Pancreas (tissue), 10 donors: ENCODE measurements at regions not wholly inside any gene's neighbourhood (a gene's known extent, or its start where the extent isn't known, plus 50 kb on each side); places are given as distances from the start of the nearest gene placed in this dataset.

Experiments
- ATAC-seq, 4 donors: fragments of 200-7000 bp; cut with Tn5 transposase; one replicate each; pipeline versions ENCODE4 v1.8.0 to v1.9.1; 2020; ENCODE audit warnings: mild to moderate bottlenecking in 4 of 4, moderate library complexity in 4 of 4
- DNase-seq, 6 donors: peaks; one replicate each; pipeline ENCODE4 v3.0.0-alpha.2; 2020
- FAIRE-seq: peaks from 2 replicates; lab custom pipeline; 2012; peaks lifted over from hg19 to GRCh38; lab: Jason Lieb, UNC
- H3K27ac ChIP-seq, 4 donors: fragments of 200-600 bp; sonication (generic); 1 replicate in 3 of 4; 2 replicates in 1 of 4; pipeline versions ENCODE4 v1.5.0 to v1.8.0; 2020
- H3K27me3 ChIP-seq, 4 donors: fragments of 200-600 bp; one replicate each; pipeline ENCODE4 v1.8.0; 2021
- H3K36me3 ChIP-seq, 3 donors: fragments of 200-600 bp; sonication (generic) in 1 of 3; one replicate each; pipeline versions ENCODE4 v1.5.0 to v1.8.0; 2020 to 2021
- H3K4me1 ChIP-seq, 3 donors: fragments of 200-600 bp; one replicate each; pipeline ENCODE4 v1.8.0; 2021
- H3K4me3 ChIP-seq, 4 donors: fragments of 200-600 bp; sonication (generic) in 2 of 4; one replicate each; pipeline versions ENCODE4 v1.5.0 to v1.8.0; 2020 to 2021
- H3K9me3 ChIP-seq, 4 donors: fragments of 200-600 bp; one replicate each; pipeline ENCODE4 v1.8.0; 2021
- WGBS, 2 donors: extraction: QIAGEN DNeasy Blood & Tissue Kit; methylation state at CpG; one replicate each; pipeline ENCODE4 v1.1.7; 2013; 5-methylcytosine and 5-hydroxymethylcytosine counted together
- intact Hi-C, 3 donors: fragments of 100-400 bp; cut with DNase I; formaldehyde crosslinking; loops; one replicate each; pipeline versions ENCODE4 v1.11.1 to v1.14.2; 2022
- TF ChIP-seq, protein P1 (sequence below), 4 donors: fragments of 200-600 bp; sonication (generic) in 3 of 4; IDR thresholded peaks; one replicate each; pipeline versions ENCODE4 v1.5.0 to v1.8.0; 2021; ENCODE audit warnings: antibody characterized with exemption in 4 of 4
- donor health status: healthy with polysubstance abuse.
- donor health status: DM: no; HTN: no; CAD: no; lungs with moderate emphysema.
- donor health status: DM: no; HTN: no; CAD: no.
- donor health status: control.
- donor health status: control.
- donor health status: Bipolar disorder and iron deficiency.
- donor health status: DM: yes; HTN: yes; CAD: no.
- donor health status: DM: no; HTN: no; CAD: no.
- donor health status: DM: no; HTN: no; CAD: no.
- donor health status: DM: yes; HTN: yes; CAD: no.

DNA sequence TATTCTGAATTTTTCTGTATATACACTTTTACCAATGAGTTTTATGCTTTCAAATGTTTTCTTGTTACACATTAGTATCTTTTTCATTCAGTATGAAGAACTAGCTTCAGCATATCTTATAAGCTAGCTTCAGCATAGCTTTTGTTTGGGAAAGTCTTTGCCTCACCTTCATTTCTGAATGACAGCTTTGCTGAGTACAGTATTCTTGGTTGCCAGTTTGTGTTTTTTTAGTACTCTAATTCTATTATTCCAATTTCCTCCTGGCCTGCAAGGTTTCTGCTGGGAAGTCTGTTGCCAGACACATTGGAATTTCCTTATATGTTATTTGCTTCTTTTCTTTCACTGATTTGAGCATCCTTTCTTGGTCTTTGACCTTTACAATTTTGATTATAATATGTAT lies 278.8 kb downstream of the SPATA18 start:
- H3K9me3 ChIP-seq, result peaks cover 0 to 5% (median 0%) of the 10 kb centered on the region in 4 donors
- no peak for FAIRE-seq
- H3K4me1 ChIP-seq, result no peaks in the 10 kb centered on the region
- TF ChIP-seq, protein P1, sequence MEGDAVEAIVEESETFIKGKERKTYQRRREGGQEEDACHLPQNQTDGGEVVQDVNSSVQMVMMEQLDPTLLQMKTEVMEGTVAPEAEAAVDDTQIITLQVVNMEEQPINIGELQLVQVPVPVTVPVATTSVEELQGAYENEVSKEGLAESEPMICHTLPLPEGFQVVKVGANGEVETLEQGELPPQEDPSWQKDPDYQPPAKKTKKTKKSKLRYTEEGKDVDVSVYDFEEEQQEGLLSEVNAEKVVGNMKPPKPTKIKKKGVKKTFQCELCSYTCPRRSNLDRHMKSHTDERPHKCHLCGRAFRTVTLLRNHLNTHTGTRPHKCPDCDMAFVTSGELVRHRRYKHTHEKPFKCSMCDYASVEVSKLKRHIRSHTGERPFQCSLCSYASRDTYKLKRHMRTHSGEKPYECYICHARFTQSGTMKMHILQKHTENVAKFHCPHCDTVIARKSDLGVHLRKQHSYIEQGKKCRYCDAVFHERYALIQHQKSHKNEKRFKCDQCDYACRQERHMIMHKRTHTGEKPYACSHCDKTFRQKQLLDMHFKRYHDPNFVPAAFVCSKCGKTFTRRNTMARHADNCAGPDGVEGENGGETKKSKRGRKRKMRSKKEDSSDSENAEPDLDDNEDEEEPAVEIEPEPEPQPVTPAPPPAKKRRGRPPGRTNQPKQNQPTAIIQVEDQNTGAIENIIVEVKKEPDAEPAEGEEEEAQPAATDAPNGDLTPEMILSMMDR (IDR thresholded peaks at IDR 0.05), result no peak
- no peak for DNase-seq
- H3K27me3 ChIP-seq, result no peaks in the 10 kb centered on the region
- H3K27ac ChIP-seq, result no peak overlapping the region
- no peak overlapping the region for H3K4me3 ChIP-seq
- intact Hi-C loops, result no loop called here
- H3K36me3 ChIP-seq, result no peaks in the 10 kb centered on the region
- ATAC-seq, result no peak

DNA sequence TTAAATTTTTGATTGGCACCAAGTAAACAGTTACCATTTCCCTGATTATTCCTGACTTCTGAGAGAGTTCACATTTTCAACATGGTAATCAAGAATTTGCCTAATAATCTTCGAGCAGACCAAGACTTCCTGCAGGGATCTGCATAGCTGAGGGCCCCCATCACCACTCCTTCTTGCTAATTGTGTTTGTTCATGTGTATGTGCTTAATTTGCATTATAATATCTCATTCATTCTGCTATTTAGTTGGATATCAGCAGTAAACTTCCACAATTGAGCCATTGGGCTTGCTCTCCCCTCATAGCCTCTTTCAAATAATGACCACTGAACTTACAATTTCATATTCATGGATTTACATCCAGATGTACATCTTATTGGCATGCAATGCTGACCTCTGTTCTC lies 292.5 kb downstream of the SPATA18 start:
- FAIRE-seq (no peak), ATAC-seq (no peak), DNase-seq (no peak)
- Histone ChIP-seq H3K27ac (no peak overlapping the region), H3K36me3 (no peaks in the 10 kb centered on the region), H3K27me3 (no peaks in the 10 kb centered on the region), H3K9me3 (no peaks in the 10 kb centered on the region), H3K4me1 (no peaks in the 10 kb centered on the region), H3K4me3 (no peak overlapping the region)
- WGBS, 2 donors, result 52 to 73% methylated on average over 1 of the region's 1 CpG
- TF ChIP-seq, protein P1 (IDR thresholded peaks at IDR 0.05), result no peak
- intact Hi-C loops, result no loop called here

DNA sequence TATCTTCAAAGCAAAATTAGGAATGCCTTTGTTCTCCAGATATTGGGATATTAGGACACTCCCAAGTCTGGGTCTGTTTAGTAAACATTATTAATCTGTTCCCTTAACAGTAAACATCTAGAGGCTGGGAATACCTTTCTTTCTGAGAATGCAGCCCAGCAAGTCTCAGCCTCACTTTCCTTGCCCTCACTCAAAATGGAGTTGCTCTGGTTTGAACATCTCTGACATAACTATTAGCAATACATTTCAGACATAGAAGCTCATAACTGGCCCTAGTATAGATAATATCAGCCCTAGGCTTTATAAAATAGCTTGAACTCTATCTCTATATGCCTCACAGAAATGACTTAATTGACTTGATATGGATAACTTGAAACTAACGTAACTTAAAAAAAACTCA lies 299.8 kb downstream of the SPATA18 start:
- Histone ChIP-seq H3K36me3 (no peaks in the 10 kb centered on the region), H3K4me1 (no peaks in the 10 kb centered on the region), H3K9me3 (no peaks in the 10 kb centered on the region), H3K27me3 (no peaks in the 10 kb centered on the region), H3K27ac (no peak overlapping the region), H3K4me3 (no peak overlapping the region)
- 84 to 95% methylated on average over 1 of the region's 1 CpG for WGBS, 2 donors
- DNase-seq (no peak), FAIRE-seq (no peak), ATAC-seq (no peak)
- TF ChIP-seq, protein P1 (IDR thresholded peaks at IDR 0.05), result no peak
- intact Hi-C loops, result no loop called here

DNA sequence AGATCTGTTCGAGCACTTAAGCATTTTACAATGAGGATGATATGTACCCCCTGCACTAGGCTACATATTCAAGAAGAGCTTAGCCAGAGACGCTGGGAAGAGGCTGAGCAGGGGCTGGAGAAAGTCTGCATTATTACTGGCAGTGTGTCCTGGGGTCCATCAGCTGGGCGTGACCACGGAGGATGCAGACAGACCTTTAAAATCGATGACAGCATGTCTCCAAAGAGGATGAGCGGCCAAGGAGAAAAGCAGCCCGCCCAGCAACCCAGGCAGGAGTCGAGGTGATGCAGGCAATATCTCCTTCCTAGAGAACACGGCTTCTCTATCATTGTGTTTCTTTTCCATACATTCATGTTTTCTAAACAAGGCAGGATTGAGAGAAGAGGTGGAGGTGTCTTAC lies 300.7 kb downstream of the USP46 start:
- no peaks in the 10 kb centered on the region for H3K27me3 ChIP-seq
- intact Hi-C loops, result no loop called here
- H3K4me3 ChIP-seq, result no peak overlapping the region
- ATAC-seq (no peak), FAIRE-seq (no peak), DNase-seq (no peak)
- no peaks in the 10 kb centered on the region for H3K36me3 ChIP-seq
- peaks cover 0 to 10% (median 5%) of the 10 kb centered on the region in 3 donors for H3K4me1 ChIP-seq
- no peaks in the 10 kb centered on the region for H3K9me3 ChIP-seq
- peak overlapping the region in 3 of 4 donors; percentile 16 to 48 (median 46) for H3K27ac ChIP-seq
- TF ChIP-seq, protein P1 (IDR thresholded peaks at IDR 0.05), result no peak
- WGBS, 2 donors, result 91 to 92% methylated on average over 9 of the region's 9 CpGs

DNA sequence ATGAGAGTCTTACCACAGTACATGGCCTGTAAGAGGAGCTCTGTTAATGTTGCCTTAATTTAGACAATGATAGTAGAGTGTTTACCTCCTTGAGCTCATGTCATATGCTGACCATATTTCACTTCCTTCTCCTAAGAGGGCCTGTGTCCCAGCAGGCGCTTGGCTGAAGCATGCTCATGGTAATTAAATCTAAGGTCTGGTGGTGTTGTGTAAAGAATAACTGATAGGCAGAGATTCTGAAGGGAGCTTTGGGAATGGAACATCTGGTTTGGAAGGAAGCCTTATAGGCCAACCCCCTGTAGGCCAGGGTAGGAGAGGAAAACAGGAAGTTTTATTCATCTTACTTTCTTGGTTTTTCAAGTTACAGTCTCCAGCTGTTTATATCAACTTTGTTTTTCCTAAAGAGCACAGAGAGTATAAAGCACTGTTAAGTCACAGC lies 300.2 kb downstream of the USP46 start:
- ATAC-seq (peak; percentile 90 to 96 (median 93)), FAIRE-seq (no peak), DNase-seq (peak in 4 of 6 donors; percentile 31 to 48 (median 33))
- peaks cover 0 to 10% (median 5%) of the 10 kb centered on the region in 3 donors for H3K4me1 ChIP-seq
- 44 to 48% methylated on average over 1 of the region's 1 CpG for WGBS, 2 donors
- H3K9me3 ChIP-seq, result no peaks in the 10 kb centered on the region
- no peaks in the 10 kb centered on the region for H3K27me3 ChIP-seq
- H3K27ac ChIP-seq, result peak overlapping the region in 3 of 4 donors; percentile 16 to 48 (median 46)
- H3K36me3 ChIP-seq, result no peaks in the 10 kb centered on the region
- H3K4me3 ChIP-seq, result no peak overlapping the region
- intact Hi-C loops, result no loop called here
- TF ChIP-seq, protein P1 (IDR thresholded peaks at IDR 0.05), result no peak
